ENCODE measurements at regions not wholly inside any gene's neighbourhood (a gene's known extent, or its start where the extent isn't known, plus 50 kb on each side); places are given as distances from the start of the nearest gene placed in this dataset.

DNA sequence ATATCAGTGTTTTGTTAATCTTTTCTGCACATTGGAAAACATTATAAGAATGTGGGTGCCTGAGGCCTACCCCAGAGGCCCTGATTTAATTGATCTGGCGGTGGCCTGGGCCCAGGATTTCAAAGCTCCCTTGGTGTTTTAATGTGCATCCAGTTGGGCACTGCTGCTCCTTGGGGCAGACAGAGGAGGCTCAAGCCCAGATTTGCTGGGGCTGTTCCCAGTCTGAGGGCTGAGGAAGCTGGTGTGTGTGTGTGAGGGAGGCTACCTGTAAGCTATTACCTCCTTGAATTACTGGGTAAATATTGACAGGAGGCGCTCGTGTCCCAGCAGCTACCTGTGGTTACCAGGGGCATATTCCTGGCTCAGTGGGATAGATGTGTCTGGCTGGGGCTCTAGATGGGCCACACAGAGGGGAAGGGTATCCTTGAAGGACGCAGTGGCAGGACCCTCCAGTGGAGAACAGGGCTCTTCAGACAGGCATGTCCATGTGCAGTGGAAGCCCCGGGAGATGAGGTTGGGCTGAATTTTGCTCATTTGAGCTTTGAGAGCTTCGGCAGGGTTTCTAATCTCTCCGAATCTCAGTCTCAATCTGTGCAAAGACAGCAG, 975.4 kb upstream of the ZNF722 start:
- H3K4me1 Mint-ChIP-seq: no peaks in the 10 kb centered on the region
- no peak overlapping the region for H3K4me3 Mint-ChIP-seq
- Histone ChIP-seq H2AFZ (no peak overlapping the region), H3K79me2 (replicated peaks; ENCODE audit: insufficient read depth) (no peaks in the 10 kb centered on the region), H3K9me2 (ENCODE audit: insufficient read depth) (no peaks in the 10 kb centered on the region), H3K4me1 (ENCODE audit: insufficient read depth) (no peaks in the 10 kb centered on the region), H4K20me1 (replicated peaks; ENCODE audit: insufficient read depth) (no peaks in the 10 kb centered on the region), H3F3A (replicated peaks; ENCODE audit: low read depth) (no peaks in the 10 kb centered on the region), H3K27ac (ENCODE audit: low read depth) (no peak overlapping the region), H3K4me2 (no peak overlapping the region), H3K27me3 (ENCODE audit: insufficient read depth) (no peaks in the 10 kb centered on the region), H3K4me3 (no peak overlapping the region), H3K36me3 (ENCODE audit: insufficient read depth) (no peaks in the 10 kb centered on the region; the same call in 1 of the 2 replicates)
- peaks cover 9% of the 10 kb centered on the region for H3K27me3 Mint-ChIP-seq (ENCODE audit: insufficient read depth, low read depth, poor library complexity)
- H3K9me3 Mint-ChIP-seq: no peaks in the 10 kb centered on the region; the same call in 1 of the 3 replicates
- H3K27ac Mint-ChIP-seq: no peak overlapping the region
- DNase-seq (ENCODE audit: low spot score): no peak
- H3K36me3 Mint-ChIP-seq (ENCODE audit: low read depth): peaks cover 49% of the 10 kb centered on the region
- TF ChIP-seq, protein P1, sequence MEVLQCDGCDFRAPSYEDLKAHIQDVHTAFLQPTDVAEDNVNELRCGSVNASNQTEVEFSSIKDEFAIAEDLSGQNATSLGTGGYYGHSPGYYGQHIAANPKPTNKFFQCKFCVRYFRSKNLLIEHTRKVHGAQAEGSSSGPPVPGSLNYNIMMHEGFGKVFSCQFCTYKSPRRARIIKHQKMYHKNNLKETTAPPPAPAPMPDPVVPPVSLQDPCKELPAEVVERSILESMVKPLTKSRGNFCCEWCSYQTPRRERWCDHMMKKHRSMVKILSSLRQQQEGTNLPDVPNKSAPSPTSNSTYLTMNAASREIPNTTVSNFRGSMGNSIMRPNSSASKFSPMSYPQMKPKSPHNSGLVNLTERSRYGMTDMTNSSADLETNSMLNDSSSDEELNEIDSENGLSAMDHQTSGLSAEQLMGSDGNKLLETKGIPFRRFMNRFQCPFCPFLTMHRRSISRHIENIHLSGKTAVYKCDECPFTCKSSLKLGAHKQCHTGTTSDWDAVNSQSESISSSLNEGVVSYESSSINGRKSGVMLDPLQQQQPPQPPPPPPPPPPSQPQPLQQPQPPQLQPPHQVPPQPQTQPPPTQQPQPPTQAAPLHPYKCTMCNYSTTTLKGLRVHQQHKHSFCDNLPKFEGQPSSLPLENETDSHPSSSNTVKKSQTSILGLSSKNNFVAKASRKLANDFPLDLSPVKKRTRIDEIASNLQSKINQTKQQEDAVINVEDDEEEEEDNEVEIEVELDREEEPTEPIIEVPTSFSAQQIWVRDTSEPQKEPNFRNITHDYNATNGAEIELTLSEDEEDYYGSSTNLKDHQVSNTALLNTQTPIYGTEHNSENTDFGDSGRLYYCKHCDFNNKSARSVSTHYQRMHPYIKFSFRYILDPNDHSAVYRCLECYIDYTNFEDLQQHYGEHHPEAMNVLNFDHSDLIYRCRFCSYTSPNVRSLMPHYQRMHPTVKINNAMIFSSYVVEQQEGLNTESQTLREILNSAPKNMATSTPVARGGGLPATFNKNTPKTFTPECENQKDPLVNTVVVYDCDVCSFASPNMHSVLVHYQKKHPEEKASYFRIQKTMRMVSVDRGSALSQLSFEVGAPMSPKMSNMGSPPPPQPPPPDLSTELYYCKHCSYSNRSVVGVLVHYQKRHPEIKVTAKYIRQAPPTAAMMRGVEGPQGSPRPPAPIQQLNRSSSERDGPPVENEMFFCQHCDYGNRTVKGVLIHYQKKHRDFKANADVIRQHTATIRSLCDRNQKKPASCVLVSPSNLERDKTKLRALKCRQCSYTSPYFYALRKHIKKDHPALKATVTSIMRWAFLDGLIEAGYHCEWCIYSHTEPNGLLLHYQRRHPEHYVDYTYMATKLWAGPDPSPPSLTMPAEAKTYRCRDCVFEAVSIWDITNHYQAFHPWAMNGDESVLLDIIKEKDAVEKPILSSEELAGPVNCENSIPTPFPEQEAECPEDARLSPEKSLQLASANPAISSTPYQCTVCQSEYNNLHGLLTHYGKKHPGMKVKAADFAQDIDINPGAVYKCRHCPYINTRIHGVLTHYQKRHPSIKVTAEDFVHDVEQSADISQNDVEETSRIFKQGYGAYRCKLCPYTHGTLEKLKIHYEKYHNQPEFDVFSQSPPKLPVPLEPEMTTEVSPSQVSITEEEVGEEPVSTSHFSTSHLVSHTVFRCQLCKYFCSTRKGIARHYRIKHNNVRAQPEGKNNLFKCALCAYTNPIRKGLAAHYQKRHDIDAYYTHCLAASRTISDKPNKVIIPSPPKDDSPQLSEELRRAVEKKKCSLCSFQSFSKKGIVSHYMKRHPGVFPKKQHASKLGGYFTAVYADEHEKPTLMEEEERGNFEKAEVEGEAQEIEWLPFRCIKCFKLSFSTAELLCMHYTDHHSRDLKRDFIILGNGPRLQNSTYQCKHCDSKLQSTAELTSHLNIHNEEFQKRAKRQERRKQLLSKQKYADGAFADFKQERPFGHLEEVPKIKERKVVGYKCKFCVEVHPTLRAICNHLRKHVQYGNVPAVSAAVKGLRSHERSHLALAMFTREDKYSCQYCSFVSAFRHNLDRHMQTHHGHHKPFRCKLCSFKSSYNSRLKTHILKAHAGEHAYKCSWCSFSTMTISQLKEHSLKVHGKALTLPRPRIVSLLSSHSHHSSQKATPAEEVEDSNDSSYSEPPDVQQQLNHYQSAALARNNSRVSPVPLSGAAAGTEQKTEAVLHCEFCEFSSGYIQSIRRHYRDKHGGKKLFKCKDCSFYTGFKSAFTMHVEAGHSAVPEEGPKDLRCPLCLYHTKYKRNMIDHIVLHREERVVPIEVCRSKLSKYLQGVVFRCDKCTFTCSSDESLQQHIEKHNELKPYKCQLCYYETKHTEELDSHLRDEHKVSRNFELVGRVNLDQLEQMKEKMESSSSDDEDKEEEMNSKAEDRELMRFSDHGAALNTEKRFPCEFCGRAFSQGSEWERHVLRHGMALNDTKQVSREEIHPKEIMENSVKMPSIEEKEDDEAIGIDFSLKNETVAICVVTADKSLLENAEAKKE (CRISPR knock-in tag; IDR thresholded peaks at IDR 0.05): no peak
- TF ChIP-seq ETS1 (IDR thresholded peaks at IDR 0.05): no peak
- ATAC-seq: no peak

DNA sequence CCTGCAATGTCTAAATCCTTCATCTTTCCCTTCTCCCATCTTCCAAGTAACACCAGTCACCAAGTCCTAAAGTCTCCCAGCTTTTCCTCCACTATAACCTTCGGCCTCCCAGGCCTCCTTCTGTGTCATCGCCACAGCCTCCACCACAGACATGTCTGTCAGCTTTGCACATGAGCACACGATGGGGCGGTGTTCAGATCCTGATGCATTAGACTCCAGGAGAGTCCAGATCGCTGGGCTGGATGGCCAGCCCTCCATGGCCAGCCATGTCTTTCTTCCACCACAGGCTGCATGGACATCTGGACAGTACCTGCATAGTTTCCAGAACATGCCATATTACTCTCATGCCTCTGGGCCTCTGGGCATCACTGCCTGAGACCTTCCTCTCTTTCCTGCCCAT, 974.2 kb upstream of the ZNF722 start:
- Mint-ChIP-seq H3K9me3 (no peaks in the 10 kb centered on the region; the same call in 1 of the 3 replicates), H3K4me1 (no peaks in the 10 kb centered on the region), H3K36me3 (ENCODE audit: low read depth) (peaks cover 52% of the 10 kb centered on the region), H3K27ac (no peak overlapping the region), H3K4me3 (no peak overlapping the region), H3K27me3 (ENCODE audit: insufficient read depth, low read depth, poor library complexity) (peaks cover 9% of the 10 kb centered on the region)
- Histone ChIP-seq H3K4me3 (no peak overlapping the region), H3K9me2 (ENCODE audit: insufficient read depth) (no peaks in the 10 kb centered on the region), H3K36me3 (ENCODE audit: insufficient read depth) (no peaks in the 10 kb centered on the region; the same call in 1 of the 2 replicates), H3K27ac (ENCODE audit: low read depth) (no peak overlapping the region), H3K27me3 (ENCODE audit: insufficient read depth) (no peaks in the 10 kb centered on the region), H3K4me1 (ENCODE audit: insufficient read depth) (no peaks in the 10 kb centered on the region), H3K4me2 (no peak overlapping the region), H3K79me2 (replicated peaks; ENCODE audit: insufficient read depth) (no peaks in the 10 kb centered on the region), H4K20me1 (replicated peaks; ENCODE audit: insufficient read depth) (no peaks in the 10 kb centered on the region), H3F3A (replicated peaks; ENCODE audit: low read depth) (no peaks in the 10 kb centered on the region), H2AFZ (no peak overlapping the region)
- no peak for ATAC-seq
- TF ChIP-seq ZNF331 (CRISPR knock-in tag; IDR thresholded peaks at IDR 0.05; ENCODE audit: low read depth): no peak
- TF ChIP-seq POLR2AphosphoS5 (IDR thresholded peaks at IDR 0.05; ENCODE audit: low read depth): no peak
- TF ChIP-seq ZNF114 (CRISPR knock-in tag; IDR thresholded peaks at IDR 0.05): no peak
- DNase-seq (ENCODE audit: low spot score): no peak
